ENCODE measurements at regions not wholly inside any gene's neighbourhood (a gene's known extent, or its start where the extent isn't known, plus 50 kb on each side); places are given as distances from the start of the nearest gene placed in this dataset.

DNA sequence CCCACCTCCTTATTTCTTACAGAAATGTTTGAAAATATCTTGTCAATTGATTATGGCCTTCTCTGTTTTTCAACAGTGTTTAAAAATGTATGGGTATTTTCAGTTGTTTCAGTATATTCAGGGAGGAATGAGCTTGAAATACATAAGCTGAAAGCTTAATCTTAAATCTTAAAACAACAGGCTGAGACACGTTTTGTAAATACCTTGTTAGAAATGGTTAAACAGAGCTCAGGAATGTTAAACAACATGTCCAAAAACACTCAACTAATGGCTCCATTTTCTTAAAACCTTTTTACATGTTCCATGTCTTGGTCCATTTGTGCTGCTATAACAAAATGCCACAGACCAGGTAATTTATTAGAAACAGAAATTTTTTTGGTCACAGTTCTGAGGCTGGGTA lies 953.8 kb upstream of the ADGRL2 start:
- TF ChIP-seq, protein P1, sequence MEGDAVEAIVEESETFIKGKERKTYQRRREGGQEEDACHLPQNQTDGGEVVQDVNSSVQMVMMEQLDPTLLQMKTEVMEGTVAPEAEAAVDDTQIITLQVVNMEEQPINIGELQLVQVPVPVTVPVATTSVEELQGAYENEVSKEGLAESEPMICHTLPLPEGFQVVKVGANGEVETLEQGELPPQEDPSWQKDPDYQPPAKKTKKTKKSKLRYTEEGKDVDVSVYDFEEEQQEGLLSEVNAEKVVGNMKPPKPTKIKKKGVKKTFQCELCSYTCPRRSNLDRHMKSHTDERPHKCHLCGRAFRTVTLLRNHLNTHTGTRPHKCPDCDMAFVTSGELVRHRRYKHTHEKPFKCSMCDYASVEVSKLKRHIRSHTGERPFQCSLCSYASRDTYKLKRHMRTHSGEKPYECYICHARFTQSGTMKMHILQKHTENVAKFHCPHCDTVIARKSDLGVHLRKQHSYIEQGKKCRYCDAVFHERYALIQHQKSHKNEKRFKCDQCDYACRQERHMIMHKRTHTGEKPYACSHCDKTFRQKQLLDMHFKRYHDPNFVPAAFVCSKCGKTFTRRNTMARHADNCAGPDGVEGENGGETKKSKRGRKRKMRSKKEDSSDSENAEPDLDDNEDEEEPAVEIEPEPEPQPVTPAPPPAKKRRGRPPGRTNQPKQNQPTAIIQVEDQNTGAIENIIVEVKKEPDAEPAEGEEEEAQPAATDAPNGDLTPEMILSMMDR (conservative IDR thresholded peaks at IDR 0.05; ENCODE audit: low read length), result no peak
- no peak for TF ChIP-seq EZH2phosphoT487 (IDR thresholded peaks at IDR 0.05; ENCODE audit: borderline replicate concordance, low read depth, low read length)
